Iris pigment epithelial cell (primary cell): ENCODE measurements at regions not wholly inside any gene's neighbourhood (a gene's known extent, or its start where the extent isn't known, plus 50 kb on each side); places are given as distances from the start of the nearest gene placed in this dataset.

Experiments
- DNase-seq: peaks from one replicate; pipeline ENCODE4 v3.0.0-alpha.2; 2011; ENCODE audit warnings: low read depth

DNA sequence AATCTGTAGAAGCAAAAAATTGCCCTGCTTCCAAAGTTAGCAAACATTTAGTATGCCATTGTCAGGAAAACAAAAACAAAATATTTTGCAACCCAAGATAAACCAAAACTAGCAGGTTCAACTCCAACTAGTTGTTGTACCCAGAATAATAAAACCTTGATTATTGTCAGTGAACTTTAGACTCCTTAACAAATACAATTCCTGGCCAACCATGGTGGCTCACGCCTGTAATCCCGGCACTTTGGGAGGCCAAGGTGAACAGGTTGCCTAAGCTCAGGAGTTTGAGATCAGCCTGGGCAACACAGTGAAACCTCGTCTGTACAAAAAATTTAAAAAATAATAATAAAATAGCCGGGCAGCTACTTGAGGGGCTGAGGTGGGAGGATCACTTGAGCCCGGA, 53.6 kb upstream of the EPCAM start:
- DNase-seq: no peak

DNA sequence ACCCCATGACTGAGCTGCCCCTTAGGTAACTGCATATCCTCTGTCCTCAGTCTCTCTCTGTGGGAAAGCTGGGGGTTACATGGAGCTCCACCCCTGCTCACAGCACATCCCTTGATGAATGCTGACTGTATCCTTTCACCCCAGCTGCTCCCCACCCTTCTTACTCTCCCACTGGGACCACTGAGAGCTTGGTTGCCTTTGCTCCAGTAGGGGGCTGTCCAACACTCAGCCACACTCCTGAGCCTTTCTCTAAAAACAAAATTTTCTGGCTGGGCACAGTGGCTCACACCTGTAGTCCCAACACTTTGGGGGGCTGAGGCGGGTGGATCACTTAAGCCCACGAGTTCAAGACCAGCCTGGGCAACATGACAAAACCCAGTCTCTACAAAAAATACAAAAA, 55.4 kb upstream of the EPCAM start:
- no peak for DNase-seq

DNA sequence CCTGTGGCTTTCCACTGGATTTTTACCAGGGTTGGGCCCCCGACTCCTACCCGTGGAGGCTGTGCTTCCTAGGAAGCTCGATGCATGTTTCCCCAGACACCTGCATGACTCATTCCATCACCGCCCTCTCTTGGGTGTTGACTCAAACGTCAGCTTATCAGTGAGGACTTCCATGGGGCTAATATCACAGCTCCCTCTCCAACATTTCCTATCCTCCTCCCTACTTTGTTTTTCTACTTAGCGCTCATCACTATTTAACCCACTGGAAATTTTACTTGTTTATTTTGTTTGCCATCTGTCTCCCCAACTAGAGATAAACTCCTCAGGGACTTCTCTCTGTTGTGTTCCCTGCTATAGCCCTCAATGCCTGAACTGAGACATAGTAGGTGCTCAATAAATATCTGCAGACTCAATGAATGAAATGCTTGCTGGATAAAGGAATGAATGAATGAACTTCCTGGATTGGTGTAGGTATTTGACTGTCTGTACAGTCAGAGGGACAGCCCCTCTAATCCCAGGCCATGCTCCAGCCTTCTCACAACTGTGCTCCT, 55.9 kb upstream of the EPCAM start:
- DNase-seq: peak; percentile 53

DNA sequence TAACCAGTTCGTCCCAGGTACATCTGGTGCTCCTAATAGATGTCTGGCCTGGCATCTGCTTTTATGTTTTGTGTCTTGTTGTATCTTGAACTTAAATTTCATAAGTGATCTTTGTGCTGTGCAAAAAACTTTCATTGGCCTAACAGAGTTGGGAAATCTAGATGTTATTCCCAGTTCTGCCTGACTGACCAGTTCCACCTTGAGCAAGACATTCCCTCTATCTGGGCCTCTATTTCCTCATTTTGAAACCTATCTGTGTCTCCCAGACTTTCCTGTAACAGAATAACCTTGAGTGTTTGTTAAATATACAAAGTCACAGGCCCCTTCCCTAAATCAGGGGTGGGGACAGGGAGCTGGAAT, 56.6 kb upstream of the EPCAM start:
- no peak for DNase-seq

DNA sequence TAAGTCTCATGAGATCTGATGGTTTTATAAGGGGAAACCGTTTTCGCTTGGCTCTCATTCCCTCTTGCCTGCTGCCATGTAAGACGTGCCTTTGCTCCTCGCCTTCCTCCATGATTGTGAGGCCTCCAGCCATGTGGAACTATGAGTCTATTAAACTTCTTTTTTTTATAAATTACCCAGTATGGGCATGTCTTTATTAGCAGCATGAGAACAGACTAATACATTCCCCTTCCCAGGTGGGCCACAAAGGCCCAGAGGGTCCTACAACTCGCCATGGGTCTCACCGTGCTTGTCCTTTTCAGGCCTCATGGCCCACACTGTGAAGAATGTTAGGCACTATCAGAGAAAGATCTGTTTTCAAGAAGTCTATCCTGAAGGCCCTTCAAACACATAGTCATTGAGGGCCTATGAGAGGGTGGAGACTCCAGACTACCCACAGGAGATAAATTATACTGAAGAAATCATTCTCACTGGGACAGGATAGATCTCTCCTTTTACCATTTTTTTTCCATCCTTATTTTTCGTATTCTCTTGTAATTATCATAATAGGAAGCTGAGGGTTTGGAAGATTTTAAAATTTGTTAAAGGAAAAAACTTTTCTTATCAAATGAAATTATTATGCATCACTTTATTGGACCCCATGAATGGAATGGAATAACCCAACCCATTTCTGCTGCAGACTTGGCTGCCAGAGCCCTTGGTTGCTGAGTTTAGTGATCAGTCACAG, 57.2 kb upstream of the EPCAM start:
- DNase-seq: no peak

DNA sequence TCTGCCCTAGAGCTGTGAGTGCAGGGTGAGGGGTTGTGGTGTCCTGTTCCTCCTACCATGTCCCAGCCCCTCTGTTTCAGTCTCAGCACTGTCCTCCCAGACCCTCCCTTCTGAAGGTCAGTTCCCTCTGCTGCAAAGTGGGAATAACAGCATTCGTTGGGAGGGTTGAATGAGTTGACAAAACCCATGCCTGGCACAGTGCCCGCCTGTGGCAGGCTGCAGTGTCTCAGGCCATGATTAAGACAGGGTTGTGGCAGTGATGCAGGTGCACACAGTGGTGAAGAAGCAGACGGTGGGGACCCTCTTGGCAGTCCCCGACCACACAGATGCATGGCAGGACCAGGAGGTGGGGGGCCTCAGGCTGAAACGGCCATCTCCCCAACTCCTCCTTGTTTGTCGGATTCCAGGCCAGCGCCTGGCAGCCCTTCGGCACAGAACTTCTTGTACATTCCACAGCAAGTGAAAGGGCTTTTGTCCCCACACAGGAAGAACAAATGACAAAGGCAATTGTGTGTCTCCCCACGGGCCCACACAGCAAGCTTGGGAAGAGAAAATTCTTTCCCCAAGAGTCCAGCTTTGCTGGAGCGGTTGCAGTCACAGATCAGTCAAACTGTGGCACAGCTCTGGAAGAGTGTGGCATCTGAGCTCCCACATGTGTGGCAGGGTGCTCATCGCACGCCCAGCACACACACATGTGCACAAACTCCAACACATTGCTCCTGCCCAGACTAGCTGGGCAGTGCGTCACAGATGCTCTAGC, 58.1 kb upstream of the EPCAM start:
- DNase-seq: no peak

DNA sequence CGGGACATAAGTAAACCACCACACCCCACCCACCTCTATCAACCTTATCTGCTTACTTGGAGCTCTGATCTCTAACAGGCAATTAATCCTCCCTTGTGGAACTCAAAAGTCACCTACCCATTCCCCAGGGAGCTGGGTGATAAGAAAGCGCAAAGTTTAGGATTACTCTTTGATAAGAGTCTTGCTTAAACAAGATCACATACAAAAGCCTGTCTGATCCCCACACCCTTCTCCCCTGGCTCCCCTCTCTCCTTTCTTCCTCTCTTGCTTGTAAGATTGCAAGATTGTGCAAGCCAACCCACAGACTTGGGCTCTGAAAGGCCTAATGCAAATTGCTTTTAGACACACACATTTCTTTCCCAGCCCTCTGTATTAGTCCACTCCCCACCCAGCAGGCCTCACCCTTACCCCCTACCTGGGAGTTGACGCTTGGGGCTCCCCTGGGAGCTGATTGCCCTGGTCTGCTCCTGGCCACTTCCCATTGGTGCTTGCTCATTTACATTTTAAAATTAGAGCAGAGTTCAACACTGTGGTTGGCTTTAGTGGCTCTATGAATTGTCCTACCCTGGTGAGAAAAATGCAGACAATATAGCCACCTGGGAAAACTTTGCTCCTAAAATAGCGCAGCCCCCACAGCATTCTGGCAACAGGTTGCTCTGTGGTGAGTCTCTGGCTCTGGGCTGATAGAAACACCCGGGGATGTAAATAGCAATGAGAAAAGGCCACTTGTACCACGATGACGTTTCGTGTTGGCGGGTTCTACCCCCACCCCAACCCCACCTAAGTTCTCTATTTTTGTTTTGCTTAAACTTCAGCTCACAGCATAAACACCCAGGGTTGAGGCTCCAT, 58.9 kb upstream of the EPCAM start:
- DNase-seq: peak; percentile 71

DNA sequence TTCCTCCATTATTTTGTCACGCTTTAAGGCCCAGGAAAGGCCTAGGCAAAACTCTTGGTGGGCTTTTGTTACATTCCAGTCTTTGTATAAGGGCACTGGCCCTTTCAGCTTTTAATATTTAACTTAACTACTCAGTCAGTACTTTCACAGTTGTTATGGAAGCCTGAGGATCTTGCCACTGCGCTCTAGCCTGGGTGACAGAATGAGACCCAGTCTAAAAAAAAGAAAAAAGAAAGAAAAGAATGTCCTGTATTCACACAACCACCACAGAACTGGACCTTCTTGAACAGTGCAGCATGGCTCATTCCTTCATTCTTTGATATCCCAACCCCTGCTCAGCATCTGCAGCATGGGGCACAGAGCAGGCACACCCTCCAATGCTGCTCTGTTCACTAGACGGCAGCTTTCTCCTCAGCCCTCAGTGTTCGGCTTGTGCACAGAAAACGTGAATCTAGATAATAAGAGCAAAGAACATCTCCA, 59.6 kb upstream of the EPCAM start:
- DNase-seq: no peak

DNA sequence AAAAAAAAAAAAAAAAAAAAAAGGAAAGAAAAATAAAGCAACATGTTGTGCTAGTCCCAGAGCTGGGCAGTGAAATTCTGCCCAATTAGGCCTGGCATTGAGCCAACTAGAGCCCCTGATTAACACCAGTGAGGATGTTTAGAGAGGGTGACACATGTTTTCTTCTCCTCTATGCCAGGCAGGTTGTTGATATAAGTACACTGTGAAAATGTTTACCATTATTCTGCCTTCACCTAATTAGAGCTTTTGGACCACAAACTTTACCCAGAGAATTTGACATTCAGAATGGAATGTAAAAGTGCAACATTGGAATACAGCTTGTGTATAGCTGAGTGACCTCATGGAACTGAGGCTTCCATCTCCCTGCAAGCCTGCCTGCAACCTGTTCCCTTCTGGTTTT, 62.0 kb upstream of the EPCAM start:
- DNase-seq: no peak

DNA sequence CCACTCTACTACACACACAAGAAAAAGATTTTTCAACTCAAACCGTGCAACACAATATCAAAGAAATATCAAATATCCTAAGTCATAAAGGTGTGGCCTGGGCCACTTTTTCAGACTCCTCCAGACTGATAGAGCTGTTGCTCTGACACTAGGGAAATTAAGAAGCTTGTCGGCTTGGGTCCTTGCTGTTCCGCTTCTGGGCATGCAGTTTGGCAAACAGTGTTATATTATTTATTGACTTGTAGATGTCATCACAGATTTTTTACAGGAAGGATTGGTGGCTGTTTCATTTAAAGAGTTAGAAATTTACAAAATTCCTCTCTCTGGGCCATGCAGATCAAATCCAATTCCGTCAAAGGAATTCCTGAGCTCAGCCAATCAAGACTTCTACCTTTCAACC, 64.5 kb upstream of the EPCAM start:
- no peak for DNase-seq

DNA sequence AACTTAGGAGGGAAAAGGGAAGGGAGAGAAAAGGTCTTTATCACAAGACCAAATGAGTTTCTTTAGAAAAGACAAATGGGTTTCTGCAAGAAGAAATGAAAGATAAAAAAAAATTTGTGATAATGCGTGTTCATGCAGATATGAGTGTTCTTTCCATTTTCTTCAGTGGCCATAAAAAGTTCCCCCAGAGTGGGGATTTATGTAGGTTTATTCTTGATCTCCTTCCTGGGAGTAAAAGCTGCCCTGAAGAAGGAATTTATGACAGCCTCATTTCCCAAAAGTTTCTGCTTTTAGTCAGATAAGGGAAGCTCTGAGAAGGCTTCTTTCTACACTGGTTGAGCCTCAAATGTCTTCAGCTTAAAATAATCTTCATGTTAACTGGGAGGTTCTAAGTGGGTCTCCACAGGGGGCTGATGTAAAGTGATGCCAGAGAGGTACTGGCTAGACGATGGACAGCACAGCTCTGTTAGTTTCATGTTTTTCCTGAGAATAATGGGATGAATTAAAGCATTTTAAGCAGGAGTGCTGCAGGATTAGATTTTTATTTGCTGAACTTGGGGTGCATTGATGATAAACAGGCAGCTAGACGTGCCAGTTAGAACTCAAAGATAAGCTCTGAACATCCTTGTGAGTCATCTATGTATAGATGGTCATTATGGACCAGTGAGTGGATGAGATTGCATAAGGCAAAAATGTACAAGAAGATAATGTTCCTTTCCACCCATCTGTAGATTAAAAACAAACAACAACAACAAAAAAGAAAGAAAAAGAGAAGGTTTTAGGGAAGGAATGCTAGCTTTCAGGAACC, 65.6 kb upstream of the EPCAM start:
- peak; percentile 54 for DNase-seq

DNA sequence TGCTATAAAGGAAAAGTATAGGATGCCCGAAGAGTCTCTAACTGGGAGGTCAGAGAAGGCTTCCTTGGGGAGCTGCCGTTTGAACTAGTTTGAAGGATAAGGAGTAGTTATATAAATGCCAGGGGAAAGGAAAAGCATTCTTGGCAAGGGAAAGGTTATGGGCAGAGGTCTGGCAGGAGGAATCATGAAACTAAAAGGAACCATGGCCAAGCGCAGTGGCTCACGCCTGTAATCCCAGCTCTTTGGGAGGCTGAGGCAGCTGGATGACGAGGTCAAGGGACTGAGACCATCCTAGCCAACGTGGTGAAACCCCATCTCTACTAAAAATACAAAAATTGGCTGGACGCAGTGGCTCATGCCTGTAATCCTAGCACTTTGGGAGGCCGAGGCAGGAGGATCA, 66.8 kb upstream of the EPCAM start:
- no peak for DNase-seq

DNA sequence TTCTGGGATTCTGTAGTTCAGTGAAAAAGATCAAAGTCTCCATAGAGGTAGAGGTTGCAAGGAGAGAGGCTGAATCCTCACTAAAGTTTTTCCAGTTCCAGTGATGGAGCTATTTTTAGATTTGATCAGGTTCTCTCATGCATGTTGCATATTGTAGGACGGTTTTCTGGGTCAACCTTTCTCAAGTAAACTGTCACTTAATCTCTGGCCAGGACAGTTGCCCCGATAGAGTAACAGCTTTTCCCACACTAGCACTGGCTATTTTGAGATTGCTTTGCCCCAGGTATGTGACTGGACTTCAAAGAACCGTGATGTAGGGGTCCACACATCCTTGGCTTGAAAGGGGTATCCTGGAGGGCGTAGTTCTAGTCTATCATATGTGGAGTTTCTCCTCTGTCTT, 67.4 kb upstream of the EPCAM start:
- DNase-seq: no peak

DNA sequence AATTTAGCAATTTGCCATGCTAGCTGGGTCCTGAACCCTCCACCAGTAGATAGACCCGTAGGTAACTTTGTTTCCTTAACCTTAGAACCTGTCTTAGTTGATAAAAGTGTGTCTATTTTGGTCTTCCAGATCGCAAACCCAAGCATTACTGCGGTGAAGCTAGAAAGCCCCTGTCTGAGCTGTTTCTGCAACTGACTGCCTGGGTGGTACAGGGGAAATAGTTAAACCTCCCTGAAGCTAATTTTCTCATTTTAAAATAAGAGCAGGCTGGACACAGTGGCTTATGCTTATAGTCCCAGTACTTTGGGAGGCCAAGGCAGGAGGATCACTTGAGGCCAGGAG, 67.9 kb upstream of the EPCAM start:
- DNase-seq: no peak

DNA sequence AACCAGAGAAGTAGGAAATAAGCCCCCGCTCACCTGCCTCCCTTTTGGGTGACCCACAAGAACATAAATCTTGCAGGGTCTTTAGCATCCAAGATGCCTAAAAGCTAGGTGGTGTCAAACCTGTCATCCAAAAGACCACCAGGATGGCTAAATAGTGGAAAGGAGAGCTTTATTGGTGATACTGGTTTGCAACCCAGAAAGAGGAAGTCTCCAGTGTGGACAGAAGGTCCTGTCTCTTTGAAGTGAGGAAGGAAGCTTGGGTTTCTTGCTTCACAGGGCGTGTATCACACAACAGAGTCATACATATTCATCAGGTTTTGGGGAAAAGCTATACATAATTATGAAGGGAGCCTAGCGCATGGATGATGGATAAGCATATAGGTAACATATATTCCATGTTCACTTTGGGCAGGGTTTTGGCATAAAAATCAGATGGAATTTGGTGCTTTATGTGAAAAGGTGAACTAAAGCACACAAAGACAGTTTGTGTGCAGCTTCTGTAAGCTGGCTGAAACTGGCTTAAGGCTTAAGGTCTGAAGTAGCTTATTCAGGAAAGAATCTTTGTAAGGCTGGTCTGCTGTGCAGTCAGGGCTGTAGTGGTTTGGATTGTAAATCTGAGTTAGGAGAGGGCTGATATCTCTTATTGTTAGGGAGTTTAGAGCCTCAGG, 68.4 kb upstream of the EPCAM start:
- DNase-seq: no peak

DNA sequence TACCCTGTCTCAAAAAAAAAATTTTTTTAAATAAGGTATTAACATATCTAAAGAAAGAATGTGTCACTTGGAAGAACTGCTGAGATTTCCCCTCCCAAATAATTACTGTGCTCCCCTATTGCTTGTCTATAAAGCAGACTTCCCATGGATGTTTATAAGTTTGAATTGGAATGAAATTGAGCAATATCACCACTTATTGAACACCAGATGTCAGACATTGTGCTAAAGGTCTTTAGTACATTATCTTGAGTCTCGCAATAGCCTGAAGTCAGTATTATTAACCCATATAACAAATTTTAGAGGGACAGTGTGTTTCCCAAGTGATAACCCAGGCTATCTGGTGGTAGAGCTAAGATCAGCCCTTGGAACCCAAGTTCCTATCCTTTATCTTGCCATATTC, 69.0 kb upstream of the EPCAM start:
- no peak for DNase-seq

DNA sequence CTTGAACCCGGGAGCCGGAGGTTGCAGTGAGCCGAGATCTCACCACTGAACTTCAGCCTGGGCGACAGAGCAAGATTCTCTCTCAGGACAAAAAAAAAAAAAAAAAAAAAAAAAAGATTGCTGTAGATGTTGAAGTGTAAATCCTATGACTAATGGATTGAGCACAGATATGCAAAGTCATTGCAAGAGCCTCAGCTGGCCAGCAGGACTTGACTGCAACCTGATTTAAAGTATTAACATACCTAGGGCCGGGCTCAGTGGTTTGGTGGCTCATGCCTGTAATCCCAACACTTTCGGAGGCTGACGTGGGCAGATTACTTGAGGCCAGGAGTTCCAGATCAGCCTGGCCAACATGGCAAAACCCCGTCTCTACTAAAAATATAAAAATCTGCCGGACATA, 69.6 kb upstream of the EPCAM start:
- peak; percentile 95 for DNase-seq

DNA sequence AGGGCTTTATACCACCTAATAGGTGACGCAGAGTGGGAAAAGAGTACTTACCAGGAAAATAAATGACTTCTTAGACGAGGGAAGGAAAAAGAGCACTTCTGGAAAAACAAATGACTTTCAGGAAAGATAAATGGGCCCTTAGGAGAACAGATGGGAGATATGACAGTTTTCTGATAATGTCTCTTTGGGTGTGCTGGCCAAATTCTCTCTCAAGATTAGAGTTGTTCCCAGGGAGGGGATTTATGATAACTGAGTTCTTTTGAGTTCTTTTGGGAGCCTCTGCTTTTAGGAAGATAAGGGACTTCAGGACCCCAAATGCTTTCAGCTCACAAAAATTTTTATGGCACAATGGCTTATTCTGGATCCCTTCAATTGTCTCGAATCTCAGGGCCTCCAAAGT, 70.3 kb upstream of the EPCAM start:
- DNase-seq: no peak

DNA sequence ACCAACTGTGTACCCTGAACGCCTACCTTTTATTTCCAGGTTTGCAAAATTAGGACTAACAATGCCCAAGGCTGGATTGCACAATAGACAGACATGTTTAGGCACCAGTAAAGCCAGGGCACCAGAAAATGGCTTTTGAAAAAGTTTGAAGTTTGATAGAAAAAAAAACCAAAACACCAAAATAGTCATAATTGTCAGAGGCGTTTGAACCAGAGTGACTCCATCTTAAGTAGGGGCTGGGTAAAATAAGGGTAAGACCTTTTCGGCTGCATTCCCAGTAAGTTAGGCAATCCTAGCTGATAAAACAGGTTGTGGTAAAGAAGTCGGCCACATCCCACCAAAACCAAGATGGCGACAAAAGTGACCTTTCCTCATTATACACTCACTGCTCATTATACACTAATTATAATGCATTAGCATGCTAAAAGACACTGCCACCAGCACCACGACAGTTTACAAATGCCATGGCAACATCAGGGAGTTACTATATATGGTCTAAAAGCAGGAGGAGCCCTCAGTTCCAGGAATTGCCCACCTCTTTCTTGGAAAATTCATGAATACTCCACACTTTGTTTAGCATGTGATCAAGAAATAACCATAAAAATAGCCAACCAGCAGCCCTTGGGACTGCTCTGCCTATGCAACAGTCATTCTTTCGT, 71.2 kb upstream of the EPCAM start:
- no peak for DNase-seq

DNA sequence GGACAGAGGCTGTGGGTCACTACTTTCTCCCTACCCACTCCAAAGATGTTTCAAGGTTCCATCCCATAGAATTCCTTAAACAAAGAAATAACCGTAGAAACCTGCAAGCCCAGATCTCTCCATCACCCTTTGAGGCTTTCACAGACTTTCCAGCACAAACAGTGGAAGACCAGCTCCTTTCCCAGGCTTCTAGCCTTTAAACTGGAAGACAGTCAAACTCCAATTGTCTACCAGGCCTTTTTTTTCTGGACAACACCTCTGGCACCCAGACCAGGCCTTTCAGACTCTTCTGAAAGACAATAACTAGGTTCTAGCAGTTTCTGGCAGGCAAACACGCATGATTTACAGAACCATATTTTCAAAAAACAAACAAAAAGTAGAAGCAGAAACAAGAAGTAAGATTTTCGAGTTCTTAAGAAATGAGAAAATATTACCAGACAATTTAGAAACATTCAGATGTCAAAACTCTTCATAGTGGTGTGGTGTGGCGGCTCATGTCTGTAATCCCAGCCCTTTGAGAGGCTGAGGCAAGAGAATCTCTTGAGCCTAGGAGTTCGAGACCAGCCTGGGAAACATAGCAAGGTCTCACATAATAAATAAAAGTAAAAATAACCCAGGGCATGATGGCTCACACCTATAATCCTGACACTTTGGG, 73.0 kb upstream of the EPCAM start:
- no peak for DNase-seq
